NCI-H82 treated with DMSO at 0.1 percent for 48 hours (cell line): ENCODE measurements at regions not wholly inside any gene's neighbourhood (a gene's known extent, or its start where the extent isn't known, plus 50 kb on each side); places are given as distances from the start of the nearest gene placed in this dataset.
A peak's percentile ranks its signal among the peaks of the same experiment; 100 is the strongest.
"Not testable (repeated sequence)": the region's sequence is repeated elsewhere in the genome, so short reads cannot be mapped to it uniquely, and the experiment has no call there.

Source experiments
- DNase-seq: peaks from one replicate; lab custom pipeline; 2025; ENCODE audit not compliant: unreplicated experiment; lab: John Stamatoyannopoulos, UW

GRCh38 chr7:8314566-8314965 is 52.6 kb upstream of the ICA1 start:
- DNase-seq, result no peak

- no peak for DNase-seq
Measured at GRCh38 chr7:8319115-8319514, 57.1 kb upstream of the ICA1 start.

GRCh38 chr7:8320174-8320573 is 58.2 kb upstream of the ICA1 start:
- no peak for DNase-seq

GRCh38 chr7:8321312-8321711 is 59.3 kb upstream of the ICA1 start:
- no peak for DNase-seq

GRCh38 chr7:8322667-8323066 is 60.7 kb upstream of the ICA1 start:
- no peak for DNase-seq

GRCh38 chr7:8325067-8325466 is 63.1 kb upstream of the ICA1 start:
- no peak for DNase-seq

- no peak for DNase-seq
Measured at GRCh38 chr7:8327199-8327598, 65.2 kb upstream of the ICA1 start.

GRCh38 chr7:8338206-8338605 is 76.2 kb upstream of the ICA1 start:
- DNase-seq, result no peak

GRCh38 chr7:8343556-8343955 is 81.6 kb upstream of the ICA1 start:
- DNase-seq, result no peak

- DNase-seq, result not testable (repeated sequence)
Measured at GRCh38 chr7:8347395-8347794, 85.4 kb upstream of the ICA1 start.

- not testable (repeated sequence) for DNase-seq
Measured at GRCh38 chr7:8351654-8352053, 81.8 kb upstream of the NXPH1 start.

- DNase-seq, result no peak
Measured at GRCh38 chr7:8353991-8354390, 79.4 kb upstream of the NXPH1 start.

GRCh38 chr7:8354503-8354902 is 78.9 kb upstream of the NXPH1 start:
- DNase-seq, result no peak

GRCh38 chr7:8356071-8356470 is 77.3 kb upstream of the NXPH1 start:
- DNase-seq, result no peak

- no peak for DNase-seq
Measured at GRCh38 chr7:8357536-8357935, 75.9 kb upstream of the NXPH1 start.

- DNase-seq, result no peak
Measured at GRCh38 chr7:8360564-8361153, 72.8 kb upstream of the NXPH1 start.

- no peak for DNase-seq
Measured at GRCh38 chr7:8362723-8363369, 70.6 kb upstream of the NXPH1 start.

- no peak for DNase-seq
Measured at GRCh38 chr7:8363407-8364015, 69.9 kb upstream of the NXPH1 start.

- peak; percentile 53 for DNase-seq
Measured at GRCh38 chr7:8365499-8366110, 67.8 kb upstream of the NXPH1 start.

- DNase-seq, result not testable (repeated sequence)
Measured at GRCh38 chr7:8368007-8368406, 65.4 kb upstream of the NXPH1 start.

GRCh38 chr7:8371742-8372141 is 61.7 kb upstream of the NXPH1 start:
- DNase-seq, result no peak

- no peak for DNase-seq
Measured at GRCh38 chr7:8373851-8374250, 59.6 kb upstream of the NXPH1 start.
